T-helper 1 cell treated with Interleukin-12 subunit alpha and Interleukin-12 subunit beta and Interleukin-4 antibody, amounts not matched to agents 30 ng/mL and 1 ng/mL, for 36 hours (primary cell): ENCODE measurements at regions not wholly inside any gene's neighbourhood (a gene's known extent, or its start where the extent isn't known, plus 50 kb on each side); places are given as distances from the start of the nearest gene placed in this dataset.

Experiments
- intact Hi-C: fragments of 100-400 bp; cut with micrococcal nuclease; formaldehyde crosslinking; loops from one replicate; pipeline ENCODE4 v1.15.1; 2024

DNA sequence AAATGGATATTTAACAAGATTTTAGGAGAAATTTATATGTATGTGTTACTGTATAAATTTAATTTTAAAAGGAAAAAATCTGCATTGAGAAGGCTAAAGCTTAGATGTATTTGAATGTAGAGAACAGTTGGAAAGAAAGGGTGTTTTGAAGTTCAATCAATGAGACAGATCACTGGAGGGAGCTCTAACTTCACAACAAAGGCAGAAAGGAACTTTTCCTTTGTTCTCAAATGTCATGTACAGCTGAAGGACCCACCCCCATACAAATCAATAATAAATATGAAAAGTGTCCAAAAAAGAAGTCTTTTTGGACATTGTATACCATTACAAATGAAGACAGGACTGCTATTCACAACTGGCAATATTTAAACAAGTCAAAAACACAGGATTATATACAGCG is 403.4 kb downstream of the DNAJB9 start:
- intact Hi-C loops, result no loop called here

DNA sequence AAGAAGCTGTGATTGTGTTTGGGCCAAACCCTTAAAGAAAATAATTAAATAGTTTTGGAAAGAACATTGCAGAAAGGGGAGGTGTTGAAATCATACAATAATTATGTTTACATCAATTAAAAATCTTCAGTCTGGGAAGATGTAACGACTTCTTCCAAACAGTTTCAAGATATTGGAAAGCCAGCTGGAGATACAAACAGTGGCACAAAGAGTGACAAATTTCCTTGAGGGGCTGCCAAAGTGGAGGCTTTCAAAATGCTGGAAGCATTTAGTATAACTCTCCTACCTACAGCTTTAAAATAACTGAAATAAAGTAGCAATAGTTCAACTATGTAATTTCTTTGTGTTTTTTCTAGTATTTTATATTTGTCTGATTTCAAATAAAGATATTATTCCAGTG is 405.0 kb downstream of the DNAJB9 start:
- intact Hi-C loops, result no loop called here

DNA sequence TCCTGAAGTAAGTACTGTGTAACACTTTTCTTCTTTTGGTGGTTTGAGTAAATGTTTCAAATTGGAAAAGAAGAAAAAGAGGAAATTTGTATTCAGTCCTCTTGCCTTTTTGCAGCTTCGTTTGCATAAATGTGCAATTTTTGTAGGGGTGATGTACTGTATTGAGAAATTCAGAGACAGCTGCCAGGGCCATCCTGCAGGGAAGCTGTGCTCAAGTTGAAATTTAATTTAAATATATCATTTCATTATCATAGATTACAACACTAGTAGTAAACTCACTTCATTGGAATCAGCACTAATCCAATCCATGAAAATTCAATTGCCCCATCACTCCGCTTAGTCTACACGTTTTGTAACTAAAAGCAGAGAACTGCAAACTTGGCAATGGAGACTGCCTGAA is 415.4 kb downstream of the DNAJB9 start:
- intact Hi-C loops, result no loop called here

DNA sequence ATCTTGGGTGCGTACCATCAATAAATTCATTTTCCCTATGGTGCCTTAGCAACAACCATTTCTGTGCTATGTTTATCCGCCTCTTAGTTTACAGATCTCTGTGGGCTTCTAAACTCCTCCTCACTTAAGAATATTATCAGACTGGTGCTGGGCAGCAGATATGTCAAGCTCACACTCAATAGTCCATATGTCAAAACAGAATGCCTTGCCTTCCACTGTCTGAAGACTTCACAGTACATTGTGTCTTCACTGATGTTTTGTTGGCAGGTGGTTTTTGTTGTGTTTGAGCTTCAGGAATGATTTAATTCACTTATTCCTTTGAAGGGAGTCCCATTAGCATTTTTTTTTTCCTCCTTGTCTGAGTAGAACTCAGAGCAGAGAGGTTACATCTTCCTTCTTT is 419.6 kb downstream of the DNAJB9 start:
- intact Hi-C loops, result no loop called here

DNA sequence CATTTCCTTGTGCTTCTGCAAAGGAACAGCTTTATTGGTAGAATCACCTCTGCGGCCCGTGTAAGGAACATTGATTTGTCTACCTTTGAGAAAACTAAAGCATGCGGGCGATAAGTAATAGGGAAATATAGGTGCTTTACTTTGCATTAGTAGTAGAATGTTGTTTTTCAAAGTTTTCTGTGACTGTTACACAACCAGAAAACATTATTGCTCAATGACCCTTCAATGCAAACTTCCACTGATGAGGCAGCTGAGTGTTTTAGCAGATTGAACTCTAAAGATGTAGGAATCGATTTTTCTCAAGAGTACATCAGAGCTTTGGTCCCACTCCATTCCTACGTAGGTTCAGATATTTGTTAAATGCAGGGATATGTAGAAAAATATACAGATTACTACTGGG is 427.8 kb downstream of the DNAJB9 start:
- intact Hi-C loops, result no loop called here

DNA sequence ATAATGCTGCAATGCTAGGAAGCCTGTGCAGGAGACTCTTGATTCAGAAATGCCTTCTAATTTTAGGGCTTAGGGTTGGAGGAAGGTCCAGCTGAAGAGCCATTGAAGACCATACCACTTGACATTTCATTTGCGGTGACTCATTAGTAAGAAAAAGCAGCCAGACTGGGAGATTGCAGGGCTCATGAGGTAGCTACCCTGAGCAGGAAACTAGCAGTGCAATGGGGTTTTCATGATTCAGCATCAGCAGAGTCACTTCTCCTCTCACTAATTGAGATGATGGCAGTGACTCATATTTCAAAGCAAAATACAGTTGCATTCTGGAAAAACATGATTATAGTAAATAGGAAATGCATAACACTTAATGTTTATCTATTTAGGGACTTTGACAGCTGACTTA is 434.1 kb downstream of the DNAJB9 start:
- intact Hi-C loops, result no loop called here

- intact Hi-C loops, result no loop called here
Measured at GRCh38 chr7:109009636-109010035, 440.0 kb downstream of the DNAJB9 start.

DNA sequence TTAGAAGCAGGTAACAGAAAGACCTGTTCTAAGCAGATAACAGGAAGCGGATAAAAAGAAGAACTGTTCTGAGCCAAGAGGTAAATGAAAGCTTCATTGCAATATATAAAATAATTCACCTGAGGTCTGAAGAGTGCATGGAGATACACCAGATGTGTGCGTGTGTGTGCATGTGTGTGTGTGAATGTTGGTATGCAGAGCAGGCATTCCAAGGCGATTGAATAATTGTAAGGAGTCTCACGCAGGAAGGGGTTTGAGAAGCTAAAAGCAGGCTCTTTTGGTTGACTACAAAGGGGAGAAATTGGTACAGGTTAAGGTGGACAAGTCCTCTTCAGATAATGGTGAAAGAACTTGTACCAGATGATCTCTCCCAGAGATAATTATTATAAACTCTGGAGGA is 450.6 kb downstream of the DNAJB9 start:
- intact Hi-C loops, result no loop called here

- intact Hi-C loops, result no loop called here
Measured at GRCh38 chr7:109021390-109021789, 451.7 kb downstream of the DNAJB9 start.

GRCh38 chr7:109029866-109030265 is 460.2 kb downstream of the DNAJB9 start:
- intact Hi-C loops, result no loop called here

DNA sequence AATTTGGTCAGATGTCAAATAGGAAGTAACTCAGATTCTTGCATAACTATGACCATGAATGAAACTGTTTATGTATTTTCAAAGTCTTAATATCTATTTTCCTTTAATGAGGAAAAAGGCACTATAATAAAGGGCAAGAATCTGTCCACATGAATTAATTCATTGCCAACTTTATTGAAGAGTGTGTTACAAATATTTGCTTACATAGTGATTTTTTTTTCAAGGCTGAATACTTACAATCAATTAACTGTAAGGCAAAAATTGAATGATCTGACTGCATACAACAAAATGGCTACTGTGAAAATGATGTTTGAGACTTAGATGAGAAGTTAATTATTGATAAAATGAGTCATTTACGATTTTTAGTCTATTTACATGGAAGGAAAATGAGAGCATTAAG is 475.0 kb downstream of the DNAJB9 start:
- intact Hi-C loops, result no loop called here

- intact Hi-C loops, result no loop called here
Measured at GRCh38 chr7:109049366-109049765, 479.7 kb downstream of the DNAJB9 start.

DNA sequence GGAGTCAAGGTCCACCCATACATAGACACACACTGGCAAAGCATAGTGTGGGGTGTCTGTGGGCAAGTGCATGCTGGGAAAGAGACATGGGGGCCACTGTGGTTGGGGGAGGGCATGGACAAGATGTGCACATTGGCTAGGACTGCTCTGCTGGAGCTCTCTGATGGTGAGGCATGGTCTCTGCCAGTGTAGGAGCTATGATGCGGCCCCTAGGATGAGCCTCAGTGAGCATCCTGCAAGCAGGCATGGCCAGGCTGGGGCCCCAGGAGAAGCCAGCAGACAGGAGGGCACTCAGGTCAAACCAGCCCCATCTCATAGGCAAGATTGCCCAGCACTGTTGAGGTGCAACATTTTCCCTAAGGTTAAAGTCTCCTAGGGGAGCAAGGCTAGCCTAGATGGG is 489.4 kb downstream of the DNAJB9 start:
- intact Hi-C loops, result no loop called here

DNA sequence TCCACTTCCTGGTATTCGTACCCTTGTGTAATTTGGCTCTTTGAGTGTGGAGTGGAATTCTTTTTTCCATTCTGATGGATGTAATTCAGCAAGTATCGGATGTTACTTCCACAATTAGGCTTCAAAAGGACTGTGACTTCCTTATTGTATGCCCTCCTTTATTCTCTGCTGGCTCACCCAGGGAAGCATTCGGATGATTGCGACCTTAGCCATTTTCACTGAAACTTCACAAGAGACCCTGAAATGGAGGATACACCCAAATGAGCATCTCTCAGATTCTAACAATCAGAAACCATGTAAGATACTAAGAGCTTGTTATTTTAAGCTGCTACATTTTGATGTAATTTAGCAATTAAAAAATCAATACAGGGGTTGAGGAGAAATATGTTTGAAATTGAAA is 493.1 kb downstream of the DNAJB9 start:
- intact Hi-C loops, result no loop called here

- intact Hi-C loops, result no loop called here
Measured at GRCh38 chr7:109073543-109073942, 503.9 kb downstream of the DNAJB9 start.

DNA sequence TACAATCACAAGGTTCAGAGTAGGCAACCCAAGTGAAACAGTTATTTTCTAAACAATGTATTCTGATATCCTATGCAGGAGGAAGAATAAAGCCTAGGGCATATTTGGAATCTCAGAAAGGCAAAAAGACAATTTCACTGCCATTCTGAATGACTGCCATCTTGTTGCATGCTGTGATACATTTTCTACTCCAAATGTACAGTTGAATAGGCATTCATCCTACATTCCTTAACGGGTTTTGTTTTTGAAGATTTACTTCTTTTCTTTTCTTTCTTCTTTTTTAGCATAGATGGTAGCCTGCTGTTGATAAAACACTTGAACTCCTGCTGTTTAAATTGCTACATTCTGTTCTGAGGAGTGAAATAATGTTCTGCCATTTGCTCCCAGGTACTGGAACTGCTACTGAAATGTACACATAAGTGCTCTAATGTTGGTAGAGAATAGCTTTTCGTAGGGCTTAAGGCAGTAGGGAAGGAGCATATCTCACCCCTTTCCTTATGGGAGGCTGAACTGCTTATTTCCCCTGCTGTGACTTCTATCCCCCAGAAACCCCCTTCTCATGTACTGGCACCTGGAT is 506.8 kb downstream of the DNAJB9 start:
- intact Hi-C loops, result no loop called here

- intact Hi-C loops, result no loop called here
Measured at GRCh38 chr7:109091042-109091441, 521.4 kb downstream of the DNAJB9 start.

DNA sequence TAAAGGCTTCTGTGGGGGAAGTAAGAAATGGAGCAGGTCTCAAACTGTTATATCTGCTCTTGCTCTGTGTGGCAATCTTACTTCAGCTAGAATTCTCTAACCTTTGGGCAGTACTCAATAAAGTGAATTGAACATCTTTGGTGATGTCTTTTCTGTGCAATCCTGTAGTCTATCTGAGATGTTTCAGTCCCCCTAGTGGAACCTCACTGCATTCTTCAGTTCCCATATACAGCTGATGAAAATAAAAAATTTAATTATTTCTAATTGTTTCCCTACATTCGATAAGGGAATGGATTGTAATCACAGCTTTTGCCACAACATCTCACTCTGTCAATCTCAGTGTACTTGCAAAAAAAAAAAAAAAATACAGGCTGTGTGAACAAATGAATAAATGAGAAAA is 522.6 kb downstream of the DNAJB9 start:
- intact Hi-C loops, result no loop called here

DNA sequence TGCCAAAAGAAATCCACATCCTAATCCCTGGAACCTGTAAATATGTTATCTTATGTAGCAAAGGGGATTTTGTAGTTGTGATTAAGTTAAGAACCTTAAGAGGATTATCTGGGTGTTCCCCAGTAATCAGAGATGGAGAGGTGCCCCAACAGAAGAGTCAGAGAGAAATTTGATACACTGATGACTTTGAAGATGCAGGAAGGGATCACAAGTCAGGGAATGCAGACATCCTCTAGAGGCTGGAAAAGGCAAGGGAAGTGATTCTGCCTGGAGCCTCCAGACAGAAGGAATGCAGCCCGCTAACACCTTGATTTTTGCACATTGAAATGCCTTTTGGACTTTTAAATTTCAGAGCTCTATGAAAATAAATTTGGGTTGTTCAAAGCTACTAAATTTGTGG is 531.7 kb downstream of the DNAJB9 start:
- intact Hi-C loops, result no loop called here

GRCh38 chr7:109109558-109109957 is 539.9 kb downstream of the DNAJB9 start:
- intact Hi-C loops, result no loop called here

DNA sequence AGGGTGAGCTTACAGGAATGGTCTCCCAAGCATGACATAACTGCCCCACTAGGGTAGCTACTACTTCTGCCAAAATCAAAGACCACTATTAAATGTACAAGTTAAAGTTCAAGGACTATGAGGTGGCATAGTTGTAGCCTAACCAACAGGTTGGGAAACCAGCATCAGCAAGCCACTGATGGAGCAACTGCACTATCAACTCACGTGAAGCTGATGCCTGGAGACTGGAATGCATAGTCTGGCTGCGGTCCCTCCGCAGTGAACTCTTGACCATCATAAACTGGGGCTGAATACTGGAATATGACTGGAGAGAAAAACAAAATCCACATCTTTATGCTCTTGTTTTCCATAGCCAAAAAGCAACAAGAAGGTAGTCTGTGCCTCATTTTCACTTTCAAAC is 541.4 kb downstream of the DNAJB9 start:
- intact Hi-C loops, result no loop called here

- intact Hi-C loops, result no loop called here
Measured at GRCh38 chr7:109121599-109122300, 552.1 kb downstream of the DNAJB9 start.

DNA sequence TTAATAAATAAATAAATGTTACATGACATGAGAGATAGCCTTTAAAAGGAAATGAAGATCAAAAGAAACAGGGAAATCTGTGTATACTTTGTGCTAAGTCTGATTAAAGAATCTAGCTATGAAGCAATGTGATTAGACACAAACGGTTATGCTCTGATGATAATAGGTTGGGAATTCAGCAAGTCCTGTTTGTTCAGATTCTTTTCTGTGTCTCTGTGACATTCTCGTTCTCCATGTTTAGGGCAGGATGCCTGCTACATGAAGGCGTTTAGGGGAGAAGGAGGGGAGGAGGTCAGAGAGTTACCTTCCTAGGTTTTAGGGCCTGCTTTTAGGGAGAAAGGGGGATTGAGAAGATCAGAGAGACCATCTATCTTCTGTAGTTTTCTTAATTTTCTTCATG is 555.3 kb downstream of the DNAJB9 start:
- intact Hi-C loops, result no loop called here
